Skin of body (tissue), 1 donor: ENCODE measurements at regions not wholly inside any gene's neighbourhood (a gene's known extent, or its start where the extent isn't known, plus 50 kb on each side); places are given as distances from the start of the nearest gene placed in this dataset.

Experiments
- DNase-seq: peaks from one replicate; lab custom pipeline; 2025; lab: John Stamatoyannopoulos, UW

DNA sequence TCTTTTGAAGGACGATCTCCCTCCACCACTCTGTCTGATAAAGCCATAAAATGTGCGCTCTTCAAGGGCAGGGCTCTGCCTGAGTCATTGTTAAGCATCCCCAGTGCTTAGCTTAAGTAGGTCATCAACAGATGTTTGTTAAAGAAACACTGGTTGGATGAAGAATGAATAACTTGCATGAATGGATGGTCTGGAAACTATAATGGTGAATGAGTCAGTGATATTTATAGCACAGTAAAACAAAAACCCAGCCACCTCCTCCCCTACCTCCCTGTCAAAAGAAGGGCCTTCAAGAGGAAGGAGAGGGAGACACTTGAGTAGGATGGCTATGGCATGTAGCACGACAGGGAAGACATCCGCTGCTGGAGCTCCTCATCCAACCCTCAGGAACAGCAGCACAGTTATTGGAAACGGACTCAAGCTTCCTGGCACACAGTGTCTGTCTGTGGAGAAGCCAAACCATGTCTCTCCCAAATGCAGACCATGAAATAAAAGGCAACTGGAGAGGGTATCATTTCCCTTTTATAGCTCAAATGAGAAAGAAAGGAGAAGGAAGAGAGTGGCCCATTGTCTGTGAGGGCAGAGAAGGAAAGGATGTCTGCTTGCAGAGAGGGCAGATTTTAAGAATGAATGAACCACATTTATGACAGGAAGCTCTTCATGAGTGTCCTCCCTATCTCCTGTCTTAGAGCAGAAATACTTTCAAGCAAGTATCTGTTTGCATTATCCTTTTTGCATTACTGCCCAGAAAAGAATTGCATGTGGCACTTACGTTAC lies 183.5 kb upstream of the UBL3 start:
- peak; percentile 72 for DNase-seq

DNA sequence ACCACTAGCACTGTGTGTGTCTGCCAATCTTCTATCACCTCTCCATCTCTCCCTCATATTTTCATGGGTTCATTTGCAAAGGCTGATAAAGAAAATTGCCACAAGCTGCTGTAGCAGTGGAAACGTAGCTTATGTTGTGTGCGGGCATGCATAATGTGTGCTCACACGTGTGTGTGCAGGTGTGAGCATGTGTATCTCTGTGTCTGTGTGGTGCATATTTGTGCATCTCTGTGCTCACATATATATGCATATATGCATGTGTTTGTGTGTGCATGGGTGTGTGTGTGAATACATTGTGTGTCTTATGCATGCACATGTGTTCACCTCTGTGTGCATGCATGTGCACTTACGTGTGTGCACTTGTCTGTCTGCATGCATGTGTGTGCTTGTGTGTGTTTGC lies 181.8 kb upstream of the UBL3 start:
- no peak for DNase-seq

DNA sequence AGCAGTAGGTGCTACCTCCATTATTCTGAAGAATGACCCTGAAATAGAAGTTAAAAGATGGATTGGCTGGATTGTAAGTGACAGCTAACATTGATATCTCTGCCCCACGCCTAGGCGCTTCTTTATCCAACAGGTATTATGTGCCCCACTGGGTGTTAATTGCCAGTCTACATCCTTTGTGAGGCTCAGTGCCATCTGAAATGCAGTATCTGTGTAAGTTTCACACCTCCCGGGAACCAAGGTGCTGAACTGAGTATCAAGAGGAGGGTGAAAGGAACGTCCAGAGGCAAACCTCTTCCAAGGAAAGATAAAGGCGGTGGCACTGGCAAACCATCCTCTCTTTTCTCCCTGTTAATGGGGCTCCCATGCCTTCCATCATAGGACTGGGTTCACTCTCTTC lies 181.1 kb upstream of the UBL3 start:
- DNase-seq: no peak

DNA sequence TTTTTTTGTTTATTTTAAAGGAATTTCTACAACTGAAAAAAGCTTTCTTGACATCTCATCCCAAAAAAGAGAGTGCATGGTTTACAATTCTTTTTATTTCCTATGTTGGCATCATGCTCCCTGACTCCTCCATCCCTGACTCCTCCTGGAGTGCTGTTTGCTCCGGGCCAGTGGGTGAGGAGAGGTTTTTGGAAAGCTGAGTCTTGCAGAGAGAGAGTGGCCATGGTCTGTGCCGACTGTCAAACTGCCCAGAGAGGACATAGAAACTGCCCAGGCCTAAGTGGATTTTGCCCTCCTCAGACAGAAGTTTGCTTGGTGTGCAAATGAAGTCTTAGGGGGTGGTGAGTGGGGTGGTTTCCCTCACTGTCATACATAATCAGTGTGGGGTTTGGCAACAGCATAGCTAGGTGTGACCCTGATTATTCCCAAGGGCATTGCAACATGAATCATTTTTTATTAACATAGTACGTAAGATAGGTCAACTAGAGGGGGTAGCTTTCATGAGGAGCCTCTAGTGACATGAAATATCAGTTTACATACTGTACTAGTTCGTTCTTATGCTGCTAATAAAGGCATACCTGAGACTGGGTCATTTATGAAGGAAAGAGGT lies 179.8 kb upstream of the UBL3 start:
- no peak for DNase-seq

DNA sequence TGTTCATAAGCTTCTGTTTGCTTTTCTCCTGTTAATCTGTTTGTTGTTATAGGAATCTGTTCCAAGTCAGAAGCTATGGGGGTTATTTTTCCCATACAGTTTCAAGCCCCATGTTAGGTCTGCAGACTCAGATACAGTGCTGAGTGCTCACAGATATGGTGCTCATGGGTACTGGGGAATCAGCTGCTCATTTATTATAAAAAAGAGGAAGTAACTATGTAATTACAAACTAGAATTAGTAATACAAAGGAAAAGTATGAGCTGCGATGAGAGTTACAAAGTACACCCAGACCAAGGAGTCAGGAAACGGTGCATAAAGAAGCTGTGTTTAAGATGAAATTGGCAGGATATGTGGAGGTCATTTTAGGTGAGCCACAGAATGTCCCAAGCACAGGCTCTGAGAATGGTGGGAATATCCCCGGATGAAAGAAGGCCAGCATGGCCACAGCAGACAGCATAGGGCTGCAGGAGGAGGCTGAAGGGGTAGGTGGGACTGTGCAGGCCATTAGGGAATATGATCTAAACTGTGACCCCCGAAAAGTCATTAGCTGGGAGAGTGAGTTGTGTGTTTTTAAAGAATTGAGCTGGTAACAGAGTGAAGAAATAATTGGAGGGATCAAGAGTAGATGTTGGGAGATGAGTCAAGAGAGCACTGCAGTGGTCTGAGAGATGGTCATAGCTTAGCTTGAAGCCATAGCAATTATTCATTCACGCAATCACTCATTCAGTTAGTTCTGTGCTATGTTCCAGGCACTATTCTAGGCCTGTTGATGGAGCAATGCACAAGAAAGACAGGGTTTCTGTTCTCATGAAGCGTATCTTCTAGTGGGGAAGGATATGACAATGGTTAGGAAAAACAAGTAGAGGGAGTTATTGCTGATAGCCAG lies 177.4 kb upstream of the UBL3 start:
- no peak for DNase-seq

DNA sequence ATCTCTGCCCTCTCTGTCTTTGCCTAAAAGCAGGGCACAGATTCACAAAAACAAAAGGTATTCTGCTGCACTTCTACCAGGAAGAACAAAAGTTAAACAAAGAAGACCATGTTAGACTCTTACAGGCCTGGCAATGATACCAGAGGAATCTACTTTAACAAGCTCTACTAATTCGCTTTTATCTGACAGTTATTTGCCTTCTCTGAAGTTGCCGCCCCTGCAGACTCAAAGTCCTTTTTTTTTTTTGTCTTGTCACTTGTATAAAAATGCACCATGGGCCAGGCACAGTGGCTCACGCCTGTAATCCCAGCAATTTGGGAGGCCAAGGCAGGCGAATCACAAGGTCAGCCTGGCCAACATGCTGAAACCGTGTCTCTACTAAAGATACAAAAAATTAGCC lies 176.5 kb upstream of the UBL3 start:
- DNase-seq: no peak

DNA sequence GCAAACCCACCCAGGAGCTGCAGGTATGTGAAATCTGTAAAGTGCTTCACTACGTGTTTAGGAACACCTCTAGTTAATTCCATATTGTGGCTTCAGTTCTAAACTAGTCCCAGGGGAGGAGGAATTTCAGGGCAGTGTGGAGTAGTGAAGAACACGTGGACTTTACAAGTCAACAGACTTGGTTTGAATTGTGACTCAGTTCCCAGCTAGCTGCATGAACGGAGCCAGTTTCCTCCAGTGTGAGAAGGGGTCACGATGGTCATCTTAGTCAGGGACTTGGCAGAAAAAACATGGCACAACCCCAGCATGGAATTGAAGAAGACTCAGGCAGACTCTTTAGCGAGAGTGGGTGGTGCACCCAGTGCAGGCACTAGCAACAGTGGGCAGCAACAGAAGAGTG lies 175.7 kb upstream of the UBL3 start:
- DNase-seq: no peak

DNA sequence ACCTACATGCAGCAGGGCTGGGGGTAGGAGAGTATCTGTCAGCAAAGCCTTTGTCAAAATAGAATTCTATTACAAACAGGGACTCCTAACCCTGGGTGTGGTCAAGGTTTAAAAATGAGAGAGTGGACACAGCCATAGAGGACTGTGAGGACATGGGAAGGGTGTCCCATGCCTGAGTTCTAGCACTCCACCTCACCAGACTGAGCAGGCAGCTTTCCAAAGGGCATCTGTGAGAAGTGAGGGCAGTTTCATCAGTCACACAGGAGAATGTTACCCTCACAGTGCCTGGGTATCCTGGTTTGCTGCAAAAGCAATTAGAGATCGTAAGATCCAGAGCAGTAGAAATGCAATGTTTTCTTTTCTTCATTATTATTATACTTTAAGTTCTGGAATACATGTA lies 174.9 kb upstream of the UBL3 start:
- DNase-seq: no peak

DNA sequence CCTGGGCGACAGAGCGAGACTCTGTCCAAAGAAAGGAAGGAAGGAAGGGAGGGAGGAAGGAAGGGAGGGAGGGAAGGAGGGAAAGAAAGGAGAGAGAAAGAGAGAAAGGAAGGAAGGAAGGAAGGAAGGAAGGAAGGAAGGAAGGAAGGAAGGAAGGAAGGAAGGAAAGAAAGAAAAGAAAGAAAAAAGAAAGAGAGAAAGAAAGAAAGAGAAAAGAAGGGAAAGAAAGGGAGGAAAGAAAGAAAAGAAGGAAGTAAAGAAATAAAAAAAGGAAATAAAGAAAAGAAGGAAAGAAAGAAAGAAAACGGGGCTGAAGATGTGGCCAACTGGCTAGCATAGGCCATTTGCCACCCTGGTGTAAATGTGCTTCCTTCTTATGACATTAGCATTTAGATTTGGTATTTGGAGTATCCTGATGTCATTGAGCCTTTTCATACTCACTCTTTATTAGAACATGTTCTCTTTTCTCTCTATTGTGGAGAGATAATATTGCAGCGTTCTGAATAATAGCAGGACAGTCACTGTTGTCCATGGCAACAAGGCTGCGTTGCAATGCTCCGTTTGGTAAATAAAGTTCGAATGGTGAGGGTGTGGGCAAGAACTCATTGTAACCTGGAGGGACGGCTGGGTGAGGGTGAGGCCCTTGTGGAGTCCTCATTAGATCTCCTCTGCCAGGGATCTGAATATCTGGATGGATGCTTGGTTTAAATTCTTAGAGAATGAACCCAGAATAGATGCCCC lies 173.9 kb upstream of the UBL3 start:
- DNase-seq: no peak

DNA sequence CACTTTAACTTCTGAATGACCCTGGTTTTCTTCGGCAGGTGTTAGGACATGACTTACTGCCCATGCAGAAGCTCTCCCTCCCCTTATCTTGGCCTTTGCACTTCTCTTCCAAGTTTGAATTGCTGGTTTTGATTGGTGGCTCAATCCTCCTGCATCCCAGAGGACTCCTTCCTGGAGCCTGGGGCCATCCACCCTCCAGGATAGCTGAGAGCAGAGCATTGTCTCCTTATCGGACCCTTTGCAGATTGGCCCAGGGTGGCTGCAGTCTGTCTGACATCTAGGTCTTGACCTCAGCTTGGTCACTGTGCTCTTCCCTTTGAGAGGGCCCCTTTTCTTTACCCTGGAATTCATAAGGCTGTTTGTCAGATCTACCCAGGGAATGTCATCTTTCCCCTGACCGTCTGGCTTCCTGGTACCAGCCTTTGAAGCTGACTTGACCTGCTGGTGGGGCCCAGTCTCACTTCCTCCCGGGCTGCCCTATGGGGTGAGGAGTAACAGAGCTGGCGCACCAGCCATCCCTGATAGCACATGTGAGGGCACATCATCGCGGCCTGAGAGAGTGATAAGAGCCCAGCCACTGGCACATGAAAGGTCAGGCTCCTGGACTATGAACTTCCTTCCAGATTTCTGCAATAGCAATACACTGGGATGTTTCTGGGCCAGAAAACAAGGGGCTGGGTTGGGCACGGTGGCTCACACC lies 172.9 kb upstream of the UBL3 start:
- no peak for DNase-seq

DNA sequence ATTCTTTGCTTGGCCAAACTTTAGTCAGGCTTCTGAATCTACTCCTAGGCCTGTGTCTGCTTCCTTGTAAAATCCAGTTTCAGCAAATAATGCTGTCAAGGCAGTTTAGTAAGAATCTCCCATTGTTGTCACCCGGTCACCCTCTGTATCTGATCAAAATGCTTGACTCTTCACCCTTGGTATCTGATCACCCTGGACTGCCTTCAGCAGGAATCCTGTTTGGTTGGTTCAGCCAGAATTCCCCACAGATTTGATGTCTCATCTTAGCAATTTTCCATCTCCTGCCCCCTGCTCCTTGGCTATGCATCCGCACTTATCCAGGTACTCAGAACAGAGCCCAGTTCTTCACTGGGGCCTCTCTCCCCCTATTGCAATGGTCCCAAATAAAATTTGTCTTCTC lies 172.4 kb upstream of the UBL3 start:
- DNase-seq: no peak

DNA sequence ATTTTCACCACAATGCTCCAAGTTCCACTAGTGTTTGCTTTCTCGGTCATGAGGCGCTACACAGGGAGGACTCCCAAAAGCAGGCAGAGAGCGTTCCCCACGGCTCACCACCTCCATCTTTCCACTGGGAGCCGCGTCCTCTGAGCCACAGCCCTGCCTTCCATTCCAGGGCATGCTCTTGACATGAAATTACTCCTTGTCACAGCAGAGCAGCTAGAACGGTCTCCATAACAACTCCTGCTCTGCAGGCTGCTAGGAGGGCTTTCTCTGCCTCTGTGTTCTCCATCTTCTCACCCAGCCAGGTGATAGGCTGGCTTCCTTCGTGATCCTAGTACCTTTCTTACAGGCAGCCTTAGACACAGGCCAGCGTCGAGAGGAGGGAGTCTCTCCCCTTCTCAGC lies 171.8 kb upstream of the UBL3 start:
- no peak for DNase-seq

DNA sequence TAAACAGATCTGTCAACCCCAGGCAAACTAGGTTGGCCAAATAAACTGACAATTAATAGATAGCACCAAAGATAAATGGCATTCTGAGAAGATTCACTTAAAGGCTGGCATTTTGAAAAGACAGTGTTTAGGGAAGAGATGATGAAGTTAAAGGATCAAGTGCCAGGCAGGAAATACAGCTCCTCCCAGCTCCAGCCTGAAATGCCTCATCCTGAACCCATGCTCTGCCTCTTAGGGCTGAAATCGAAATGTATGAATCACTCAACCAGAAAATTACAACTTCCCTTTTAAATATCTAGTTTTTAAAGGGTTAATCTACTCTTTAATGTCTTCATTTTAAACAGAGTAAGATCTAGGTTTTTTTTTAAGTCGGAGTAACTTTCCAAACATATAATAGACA lies 171.2 kb upstream of the UBL3 start:
- DNase-seq: no peak

DNA sequence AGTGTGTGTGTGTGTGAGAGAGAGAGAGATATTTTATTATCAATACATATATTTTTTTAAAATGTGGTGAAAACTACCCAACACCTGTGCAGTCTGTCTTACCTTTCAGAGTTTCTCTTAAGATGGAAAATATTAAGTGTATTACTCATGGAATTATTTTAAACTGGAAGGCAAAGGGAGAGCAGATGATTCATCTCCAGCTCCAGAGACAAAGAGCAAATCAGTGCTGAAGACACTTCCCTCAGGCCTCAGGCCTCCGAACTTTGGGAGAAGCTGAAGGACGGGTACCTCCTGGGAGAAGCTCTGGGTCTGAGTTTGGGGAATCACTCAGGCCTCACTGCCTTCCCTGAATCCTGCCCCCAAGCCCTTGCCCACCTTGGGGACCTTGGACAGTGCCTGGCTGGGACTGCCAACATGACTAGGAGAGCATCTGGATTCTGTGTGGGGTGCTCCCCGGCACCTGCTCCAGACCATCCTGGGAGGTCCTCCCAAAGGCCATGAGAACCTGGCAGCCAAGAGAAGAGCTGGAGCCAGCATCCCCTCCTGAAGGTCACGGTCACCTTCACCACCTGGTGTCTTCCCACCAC lies 170.4 kb upstream of the UBL3 start:
- DNase-seq: no peak

DNA sequence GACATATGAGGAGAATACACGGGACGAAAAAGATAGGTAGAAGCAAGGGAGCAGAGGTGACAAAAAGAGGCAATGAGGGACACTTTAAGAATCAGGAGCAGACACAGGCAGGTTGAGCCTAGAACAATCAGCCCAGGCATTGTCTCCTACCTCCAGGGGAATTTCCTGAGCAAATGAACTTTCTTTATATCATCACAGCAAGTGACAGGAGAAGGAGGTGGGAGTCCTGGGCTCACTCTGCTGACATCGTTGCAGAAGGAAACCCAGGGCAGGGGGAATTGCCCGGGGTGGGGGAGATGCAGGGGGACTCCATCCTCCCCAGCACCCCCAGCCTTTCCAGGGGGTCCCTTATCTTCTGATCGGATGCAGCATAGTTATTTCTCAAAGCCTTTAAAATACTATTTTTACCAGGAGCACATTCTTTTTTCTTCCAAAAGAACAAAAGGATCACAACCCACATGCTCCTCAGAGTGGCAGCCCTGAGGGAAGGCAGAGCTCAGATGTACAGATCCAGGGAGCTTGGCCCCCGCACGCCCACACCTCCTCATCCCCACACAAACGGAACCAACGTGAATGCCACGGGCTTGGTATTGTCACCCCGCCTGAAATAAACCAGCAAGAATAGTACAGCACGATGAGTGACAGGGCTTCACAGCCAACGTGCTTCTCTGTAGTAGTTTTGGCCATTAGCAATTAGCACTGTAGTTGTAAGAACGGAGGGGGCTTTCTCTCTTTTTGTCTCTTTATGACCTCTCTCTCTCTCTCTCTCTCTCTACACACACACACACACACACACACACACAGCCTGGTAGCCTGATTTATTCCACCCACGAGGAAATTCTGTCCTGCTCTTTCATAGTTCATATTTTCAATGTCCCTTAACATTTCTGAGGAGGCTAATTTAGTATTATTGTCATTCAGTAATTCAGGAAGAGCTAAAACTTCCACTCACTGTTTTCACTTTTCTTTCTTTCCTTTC lies 169.5 kb upstream of the UBL3 start:
- no peak for DNase-seq

DNA sequence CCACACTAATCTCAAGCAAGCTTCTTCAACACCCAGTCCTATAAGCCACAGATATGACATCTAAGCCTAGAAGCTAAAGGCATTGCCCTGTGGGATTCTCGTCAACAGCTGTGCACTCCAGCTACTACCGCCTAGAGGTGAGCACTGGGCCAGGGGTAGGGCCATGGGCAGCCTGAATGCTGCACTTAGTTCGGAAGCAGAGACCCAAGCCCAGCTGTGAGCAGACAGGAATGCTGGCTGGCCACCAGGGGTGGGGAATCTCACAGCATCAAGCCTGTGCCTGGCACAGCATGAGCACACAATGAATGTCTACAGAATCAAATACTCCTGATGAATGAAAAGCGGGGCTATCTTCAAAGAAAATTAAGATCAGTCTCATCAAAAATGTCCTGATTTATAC lies 167.5 kb upstream of the UBL3 start:
- DNase-seq: no peak

DNA sequence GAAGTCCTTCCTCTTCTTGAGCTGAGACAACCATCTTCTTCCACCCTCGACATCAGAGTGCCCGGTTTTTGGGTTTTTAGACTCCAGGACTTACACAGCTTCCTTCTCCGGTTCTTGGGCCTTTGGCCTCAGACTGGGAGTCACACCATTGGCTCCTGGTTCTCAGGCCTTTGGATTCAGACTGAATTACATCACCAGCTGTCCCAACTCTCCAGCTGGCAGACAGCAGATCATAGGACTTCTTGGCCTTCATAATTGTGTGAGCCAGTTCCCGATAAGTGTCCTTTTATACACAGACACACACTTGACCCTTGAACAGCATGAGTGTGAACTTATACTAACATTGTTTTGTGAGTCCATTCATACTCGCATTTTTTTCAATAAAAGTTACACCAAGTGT lies 166.0 kb upstream of the UBL3 start:
- DNase-seq: no peak

DNA sequence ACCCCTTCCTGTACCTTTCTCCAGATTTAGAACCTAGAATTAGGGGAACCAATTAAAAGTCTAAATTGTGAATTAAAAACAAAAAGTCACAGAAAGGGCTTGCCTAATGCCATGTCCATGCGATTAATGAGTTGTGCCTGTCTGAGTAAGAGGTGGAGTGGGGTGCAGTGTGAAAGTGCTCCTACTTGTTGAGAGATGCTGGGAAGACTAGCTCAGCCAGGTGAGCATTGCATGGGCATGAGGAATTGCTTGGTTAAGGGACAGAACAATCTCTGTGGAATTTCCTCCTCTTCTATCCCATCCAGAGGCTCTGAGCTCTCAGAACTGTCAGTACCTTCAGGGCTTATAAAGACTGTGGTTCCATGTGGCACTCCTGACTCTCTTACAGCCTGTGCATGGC lies 159.0 kb upstream of the UBL3 start:
- DNase-seq: no peak

DNA sequence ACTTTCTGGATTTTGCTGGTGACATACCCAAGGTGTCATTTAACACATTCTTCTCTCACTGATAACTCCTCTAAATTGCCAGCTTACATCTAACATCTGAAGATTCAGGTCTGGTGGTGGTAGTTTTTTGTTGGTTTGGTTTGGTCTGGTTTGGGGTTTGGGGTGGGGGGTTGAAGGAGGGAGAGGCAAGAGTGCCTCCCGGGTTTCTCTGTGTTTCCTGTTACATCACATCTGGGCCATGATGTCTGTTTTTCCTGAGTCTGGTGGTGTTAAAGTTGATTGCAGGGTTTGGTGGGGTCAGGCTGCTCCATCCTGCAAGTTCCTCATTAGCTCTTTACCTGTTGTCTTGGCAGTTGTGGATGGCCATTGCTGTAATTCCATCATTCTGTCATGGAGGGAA lies 155.8 kb upstream of the UBL3 start:
- DNase-seq: no peak

DNA sequence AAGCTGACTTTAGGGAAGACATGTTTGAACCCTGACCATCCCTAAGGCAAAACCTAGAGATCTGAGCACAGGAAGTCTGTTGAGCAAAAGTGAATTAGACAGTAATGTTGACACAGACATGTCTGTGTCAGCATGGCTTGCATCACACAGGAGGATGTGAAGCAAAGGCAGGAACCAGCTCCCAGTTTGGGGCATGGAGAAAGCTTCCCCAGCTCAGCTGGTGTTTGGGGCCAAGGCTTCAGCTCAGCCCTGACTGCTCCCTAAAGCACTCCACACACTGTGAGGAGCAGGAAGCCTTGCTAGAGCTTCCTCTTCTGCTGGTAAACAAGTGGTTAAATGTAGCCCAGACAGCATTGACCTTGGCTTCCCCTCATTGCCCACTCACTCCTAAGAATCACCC lies 153.8 kb upstream of the UBL3 start:
- DNase-seq: no peak
